ENCODE measurements at regions not wholly inside any gene's neighbourhood (a gene's known extent, or its start where the extent isn't known, plus 50 kb on each side); places are given as distances from the start of the nearest gene placed in this dataset.

GRCh38 chr13:84360822-84361221 lies 478.5 kb upstream of the SLITRK1 start:
- no peak for DNase-seq (ENCODE audit: low spot score)

GRCh38 chr13:84358601-84359000 lies 476.3 kb upstream of the SLITRK1 start:
- no peak for DNase-seq (ENCODE audit: low spot score)

- DNase-seq (ENCODE audit: low spot score) = no peak
Observed at GRCh38 chr13:84352946-84353345, 470.7 kb upstream of the SLITRK1 start.

- no peak for DNase-seq (ENCODE audit: low spot score)
Observed at GRCh38 chr13:84339456-84339855, 457.2 kb upstream of the SLITRK1 start.

GRCh38 chr13:84332346-84332745 lies 450.1 kb upstream of the SLITRK1 start:
- DNase-seq (ENCODE audit: low spot score) = no peak

GRCh38 chr13:84315527-84315926 lies 433.3 kb upstream of the SLITRK1 start:
- DNase-seq (ENCODE audit: low spot score) = no peak

- DNase-seq (ENCODE audit: low spot score) = no peak
Observed at GRCh38 chr13:84303035-84303434, 420.8 kb upstream of the SLITRK1 start.

GRCh38 chr13:84297251-84297650 lies 415.0 kb upstream of the SLITRK1 start:
- DNase-seq (ENCODE audit: low spot score) = peak; percentile 66

- DNase-seq (ENCODE audit: low spot score) = no peak
Observed at GRCh38 chr13:84296401-84296800, 414.1 kb upstream of the SLITRK1 start.

- peak; percentile 13 for DNase-seq (ENCODE audit: low spot score)
Observed at GRCh38 chr13:84294576-84294975, 412.3 kb upstream of the SLITRK1 start.

- DNase-seq (ENCODE audit: low spot score) = no peak
Observed at GRCh38 chr13:84290386-84290785, 408.1 kb upstream of the SLITRK1 start.

GRCh38 chr13:84279166-84279565 lies 396.9 kb upstream of the SLITRK1 start:
- DNase-seq (ENCODE audit: low spot score) = no peak

- DNase-seq (ENCODE audit: low spot score) = no peak
Observed at GRCh38 chr13:84272877-84273562, 390.7 kb upstream of the SLITRK1 start.

GRCh38 chr13:84265257-84265764 lies 383.0 kb upstream of the SLITRK1 start:
- DNase-seq (ENCODE audit: low spot score) = no peak

GRCh38 chr13:84263354-84264069 lies 381.2 kb upstream of the SLITRK1 start:
- DNase-seq (ENCODE audit: low spot score) = peak; percentile 5

- DNase-seq (ENCODE audit: low spot score) = no peak
Observed at GRCh38 chr13:84255226-84255797, 373.0 kb upstream of the SLITRK1 start.

GRCh38 chr13:84249463-84249862 lies 367.2 kb upstream of the SLITRK1 start:
- no peak for DNase-seq (ENCODE audit: low spot score)

GRCh38 chr13:84243340-84243739 lies 361.1 kb upstream of the SLITRK1 start:
- no peak for DNase-seq (ENCODE audit: low spot score)

- no peak for DNase-seq (ENCODE audit: low spot score)
Observed at GRCh38 chr13:84239032-84239431, 356.8 kb upstream of the SLITRK1 start.

- DNase-seq (ENCODE audit: low spot score) = no peak
Observed at GRCh38 chr13:84238381-84238780, 356.1 kb upstream of the SLITRK1 start.

- peak; percentile 6 for DNase-seq (ENCODE audit: low spot score)
Observed at GRCh38 chr13:84237143-84237542, 354.9 kb upstream of the SLITRK1 start.

- DNase-seq (ENCODE audit: low spot score) = no peak
Observed at GRCh38 chr13:84234416-84234815, 352.1 kb upstream of the SLITRK1 start.

GRCh38 chr13:84230568-84230967 lies 348.3 kb upstream of the SLITRK1 start:
- no peak for DNase-seq (ENCODE audit: low spot score)
